ENCODE measurements at regions not wholly inside any gene's neighbourhood (a gene's known extent, or its start where the extent isn't known, plus 50 kb on each side); places are given as distances from the start of the nearest gene placed in this dataset.

GRCh38 chr2:128594651-128594910 is 275.9 kb upstream of the HS6ST1 start:
- H3K27me3 ChIP-seq (ENCODE audit: control insufficient read depth, insufficient read depth, low read length) = no peaks in the 10 kb centered on the region
- H3K9me3 ChIP-seq (ENCODE audit: control insufficient read depth, insufficient read depth, low read length) = no peaks in the 10 kb centered on the region; the same call in 1 of the 2 replicates
- no peak for DNase-seq (ENCODE audit: low read depth, low spot score)
- ChIA-PET CTCF (no interaction called here), POLR2A (no interaction called here)
- TF ChIP-seq, protein P1, sequence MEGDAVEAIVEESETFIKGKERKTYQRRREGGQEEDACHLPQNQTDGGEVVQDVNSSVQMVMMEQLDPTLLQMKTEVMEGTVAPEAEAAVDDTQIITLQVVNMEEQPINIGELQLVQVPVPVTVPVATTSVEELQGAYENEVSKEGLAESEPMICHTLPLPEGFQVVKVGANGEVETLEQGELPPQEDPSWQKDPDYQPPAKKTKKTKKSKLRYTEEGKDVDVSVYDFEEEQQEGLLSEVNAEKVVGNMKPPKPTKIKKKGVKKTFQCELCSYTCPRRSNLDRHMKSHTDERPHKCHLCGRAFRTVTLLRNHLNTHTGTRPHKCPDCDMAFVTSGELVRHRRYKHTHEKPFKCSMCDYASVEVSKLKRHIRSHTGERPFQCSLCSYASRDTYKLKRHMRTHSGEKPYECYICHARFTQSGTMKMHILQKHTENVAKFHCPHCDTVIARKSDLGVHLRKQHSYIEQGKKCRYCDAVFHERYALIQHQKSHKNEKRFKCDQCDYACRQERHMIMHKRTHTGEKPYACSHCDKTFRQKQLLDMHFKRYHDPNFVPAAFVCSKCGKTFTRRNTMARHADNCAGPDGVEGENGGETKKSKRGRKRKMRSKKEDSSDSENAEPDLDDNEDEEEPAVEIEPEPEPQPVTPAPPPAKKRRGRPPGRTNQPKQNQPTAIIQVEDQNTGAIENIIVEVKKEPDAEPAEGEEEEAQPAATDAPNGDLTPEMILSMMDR (IDR thresholded peaks at IDR 0.05; ENCODE audit: low read depth, low read length) = no peak
- H3K27ac ChIP-seq (ENCODE audit: low read depth, low read length) = no peak overlapping the region
- H3K4me3 ChIP-seq (ENCODE audit: low read depth, low read length) = no peak overlapping the region

- ChIA-PET POLR2A (no interaction called here), CTCF (no interaction called here)
- TF ChIP-seq, protein P1 (IDR thresholded peaks at IDR 0.05; ENCODE audit: low read depth, low read length) = no peak
- DNase-seq (ENCODE audit: low read depth, low spot score) = no peak
- Histone ChIP-seq H3K27me3 (ENCODE audit: control insufficient read depth, insufficient read depth, low read length) (no peaks in the 10 kb centered on the region), H3K27ac (ENCODE audit: low read depth, low read length) (no peak overlapping the region), H3K9me3 (ENCODE audit: control insufficient read depth, insufficient read depth, low read length) (no peaks in the 10 kb centered on the region; the same call in 1 of the 2 replicates), H3K4me3 (ENCODE audit: low read depth, low read length) (no peak overlapping the region)
These were observed 276.4 kb upstream of the HS6ST1 start for GRCh38 chr2:128594953-128595677.

GRCh38 chr2:128595763-128596395 is 277.2 kb upstream of the HS6ST1 start:
- no peak overlapping the region for H3K4me3 ChIP-seq (ENCODE audit: low read depth, low read length)
- no peak overlapping the region for H3K27ac ChIP-seq (ENCODE audit: low read depth, low read length)
- ChIA-PET POLR2A (no interaction called here), CTCF (no interaction called here)
- TF ChIP-seq, protein P1 (IDR thresholded peaks at IDR 0.05; ENCODE audit: low read depth, low read length) = no peak
- no peaks in the 10 kb centered on the region for H3K27me3 ChIP-seq (ENCODE audit: control insufficient read depth, insufficient read depth, low read length)
- no peaks in the 10 kb centered on the region; the same call in 1 of the 2 replicates for H3K9me3 ChIP-seq (ENCODE audit: control insufficient read depth, insufficient read depth, low read length)
- no peak for DNase-seq (ENCODE audit: low read depth, low spot score)

- TF ChIP-seq, protein P1 (IDR thresholded peaks at IDR 0.05; ENCODE audit: low read depth, low read length) = no peak
- H3K9me3 ChIP-seq (ENCODE audit: control insufficient read depth, insufficient read depth, low read length) = no peaks in the 10 kb centered on the region; the same call in 1 of the 2 replicates
- peaks cover 2% of the 10 kb centered on the region for H3K27me3 ChIP-seq (ENCODE audit: control insufficient read depth, insufficient read depth, low read length)
- H3K4me3 ChIP-seq (ENCODE audit: low read depth, low read length) = no peak overlapping the region
- no peak for DNase-seq (ENCODE audit: low read depth, low spot score)
- no peak overlapping the region for H3K27ac ChIP-seq (ENCODE audit: low read depth, low read length)
- ChIA-PET CTCF (no interaction called here), POLR2A (no interaction called here)
These were observed 277.9 kb upstream of the HS6ST1 start for GRCh38 chr2:128596396-128597120.

All from AG04450 (cell line).